H4 (cell line): ENCODE measurements at regions not wholly inside any gene's neighbourhood (a gene's known extent, or its start where the extent isn't known, plus 50 kb on each side); places are given as distances from the start of the nearest gene placed in this dataset.

ENCODE experiments used
- DNase-seq: peaks from one replicate; pipeline ENCODE4 v3.0.0-alpha.2; 2015; ENCODE audit warnings: low spot score

GRCh38 chr2:120455390-120455789 lies 109.5 kb downstream of the INHBB start:
- peak; percentile 28 for DNase-seq

- no peak for DNase-seq
These were observed 110.9 kb downstream of the INHBB start for GRCh38 chr2:120456867-120457266.

- no peak for DNase-seq
These were observed 114.6 kb downstream of the INHBB start for GRCh38 chr2:120460511-120460910.

GRCh38 chr2:120461092-120461491 lies 115.2 kb downstream of the INHBB start:
- DNase-seq, result no peak

GRCh38 chr2:120461546-120462537 lies 115.9 kb downstream of the INHBB start:
- no peak for DNase-seq

GRCh38 chr2:120463527-120463926 lies 117.6 kb downstream of the INHBB start:
- DNase-seq, result no peak

GRCh38 chr2:120463996-120464395 lies 118.1 kb downstream of the INHBB start:
- DNase-seq, result no peak

GRCh38 chr2:120464448-120464931 lies 118.6 kb downstream of the INHBB start:
- DNase-seq, result no peak

GRCh38 chr2:120465012-120465700 lies 119.2 kb downstream of the INHBB start:
- DNase-seq, result no peak

- no peak for DNase-seq
These were observed 119.7 kb downstream of the INHBB start for GRCh38 chr2:120465701-120465988.

GRCh38 chr2:120465989-120466703 lies 120.2 kb downstream of the INHBB start:
- DNase-seq, result no peak

- DNase-seq, result no peak
These were observed 120.7 kb downstream of the INHBB start for GRCh38 chr2:120466704-120467054.

GRCh38 chr2:120468136-120468535 lies 122.2 kb downstream of the INHBB start:
- no peak for DNase-seq

GRCh38 chr2:120469426-120469825 lies 123.5 kb downstream of the INHBB start:
- no peak for DNase-seq

- peak; percentile 93 for DNase-seq
These were observed 124.4 kb downstream of the INHBB start for GRCh38 chr2:120470041-120470965.

- DNase-seq, result no peak
These were observed 125.2 kb downstream of the INHBB start for GRCh38 chr2:120471166-120471565.

- no peak for DNase-seq
These were observed 126.1 kb downstream of the INHBB start for GRCh38 chr2:120472031-120472430.

GRCh38 chr2:120472891-120473309 lies 127.0 kb downstream of the INHBB start:
- no peak for DNase-seq

- DNase-seq, result no peak
These were observed 127.8 kb downstream of the INHBB start for GRCh38 chr2:120473522-120474271.

GRCh38 chr2:120474486-120474885 lies 128.6 kb downstream of the INHBB start:
- no peak for DNase-seq

- DNase-seq, result no peak
These were observed 130.2 kb downstream of the INHBB start for GRCh38 chr2:120476141-120476540.
